ENCODE measurements at regions not wholly inside any gene's neighbourhood (a gene's known extent, or its start where the extent isn't known, plus 50 kb on each side); places are given as distances from the start of the nearest gene placed in this dataset.

DNA sequence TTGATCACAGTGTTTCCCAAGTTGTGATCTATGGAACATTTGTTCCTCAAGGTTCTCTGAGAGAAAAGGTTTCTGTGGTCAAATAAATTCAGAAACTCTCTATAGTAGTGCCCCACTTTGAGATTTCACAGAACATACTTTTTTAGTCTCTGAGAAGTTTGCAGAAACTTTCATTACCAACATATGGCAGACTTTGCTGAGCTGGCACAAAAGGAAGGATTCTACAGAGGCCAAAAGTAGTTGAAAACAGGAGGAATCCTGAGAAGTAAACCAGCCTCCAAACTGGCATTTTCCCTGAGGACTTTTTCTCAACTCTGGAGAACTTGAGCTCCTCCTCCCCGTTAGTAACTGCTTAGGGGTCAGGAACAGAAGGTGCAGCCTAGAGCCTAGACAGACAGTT lies 117.8 kb upstream of the ESX1 start:
- intact Hi-C loops (cut with micrococcal nuclease), result no loop called here
- no peak for FAIRE-seq
- CTCF ChIA-PET (ENCODE audit: low intra/inter-chr PET ratio), result no interaction called here

More for the DNA sequence above, 117.8 kb upstream of the ESX1 start:
- Histone ChIP-seq H3K4me1 (replicated peaks in 1 of 2; ENCODE audit: control insufficient read depth in 2 of 2, insufficient read depth in 2 of 2, low read length in 2 of 2) (no peaks in the 10 kb centered on the region), H3K79me2 (ENCODE audit: control insufficient read depth, insufficient read depth, low read length) (no peaks in the 10 kb centered on the region), H3K9me1 (ENCODE audit: control insufficient read depth, insufficient read depth, low read length) (no peaks in the 10 kb centered on the region), H3K36me3 (ENCODE audit: control insufficient read depth, insufficient read depth, low read length) (no peaks in the 10 kb centered on the region), H3K4me2 (ENCODE audit: insufficient read depth, low read length) (no peak overlapping the region), H3K27ac (ENCODE audit: extremely low read depth, low read depth, low read length) (no peak overlapping the region), H3K9ac (ENCODE audit: insufficient read depth in 1 of 2, low read depth in 2 of 2, low read length in 2 of 2) (no peak overlapping the region), H4K20me1 (replicated peaks; ENCODE audit: control insufficient read depth, insufficient read depth, low read length) (no peaks in the 10 kb centered on the region), H2AFZ (ENCODE audit: low read depth, low read length) (no peak overlapping the region), H3K27me3 (ENCODE audit: control insufficient read depth in 2 of 2, insufficient read depth in 2 of 2, low read length in 2 of 2) (no peaks in the 10 kb centered on the region), H3K9me3 (replicated peaks; ENCODE audit: control insufficient read depth, insufficient read depth, low read depth, low read length) (no peaks in the 10 kb centered on the region), H3K4me3 (no peak overlapping the region)
- DNase-seq (ENCODE audit: extremely low read depth in 1 of 4, low spot score in 3 of 4) (no peak), ATAC-seq (no peak)
- in situ Hi-C loops (cut with MboI), result no loop called here
- no TSS peak for BruUV-seq (replicated peaks)
- TF ChIP-seq SMAD2 (IDR thresholded peaks at IDR 0.05; ENCODE audit: low read depth, low read length), result no peak
- no peak for TF ChIP-seq OTX1 (CRISPR knock-in tag; IDR thresholded peaks at IDR 0.05)
- no peak for TF ChIP-seq ILF3 (IDR thresholded peaks at IDR 0.05; ENCODE audit: borderline replicate concordance)
- TF ChIP-seq, protein P1, sequence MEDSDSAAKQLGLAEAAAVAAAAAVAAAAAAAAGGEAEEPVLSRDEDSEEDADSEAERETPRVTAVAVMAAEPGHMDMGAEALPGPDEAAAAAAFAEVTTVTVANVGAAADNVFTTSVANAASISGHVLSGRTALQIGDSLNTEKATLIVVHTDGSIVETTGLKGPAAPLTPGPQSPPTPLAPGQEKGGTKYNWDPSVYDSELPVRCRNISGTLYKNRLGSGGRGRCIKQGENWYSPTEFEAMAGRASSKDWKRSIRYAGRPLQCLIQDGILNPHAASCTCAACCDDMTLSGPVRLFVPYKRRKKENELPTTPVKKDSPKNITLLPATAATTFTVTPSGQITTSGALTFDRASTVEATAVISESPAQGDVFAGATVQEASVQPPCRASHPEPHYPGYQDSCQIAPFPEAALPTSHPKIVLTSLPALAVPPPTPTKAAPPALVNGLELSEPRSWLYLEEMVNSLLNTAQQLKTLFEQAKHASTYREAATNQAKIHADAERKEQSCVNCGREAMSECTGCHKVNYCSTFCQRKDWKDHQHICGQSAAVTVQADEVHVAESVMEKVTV (CRISPR knock-in tag; IDR thresholded peaks at IDR 0.05), result no peak
- no peak for TF ChIP-seq CBX3 (IDR thresholded peaks at IDR 0.05; ENCODE audit: borderline replicate concordance in 1 of 2, low read length in 2 of 2)
- no peak for TF ChIP-seq RBBP5 (IDR thresholded peaks at IDR 0.05; ENCODE audit: borderline replicate concordance, insufficient read depth, low read length, poor library complexity, severe bottlenecking)
- TF ChIP-seq ZSCAN29 (IDR thresholded peaks at IDR 0.05), result no peak
- no peak for TF ChIP-seq ZNF436 (CRISPR knock-in tag; IDR thresholded peaks at IDR 0.05)
- TF ChIP-seq NFIX (CRISPR knock-in tag; IDR thresholded peaks at IDR 0.05; ENCODE audit: low read depth), result no peak
- no peak for TF ChIP-seq ZNF282 (CRISPR knock-in tag; IDR thresholded peaks at IDR 0.05)
- no peak for TF ChIP-seq POLR2A (conservative IDR thresholded peaks at IDR 0.05)
- TF ChIP-seq ZNF174 (CRISPR knock-in tag; IDR thresholded peaks at IDR 0.05), result no peak
- TF ChIP-seq, protein P2, sequence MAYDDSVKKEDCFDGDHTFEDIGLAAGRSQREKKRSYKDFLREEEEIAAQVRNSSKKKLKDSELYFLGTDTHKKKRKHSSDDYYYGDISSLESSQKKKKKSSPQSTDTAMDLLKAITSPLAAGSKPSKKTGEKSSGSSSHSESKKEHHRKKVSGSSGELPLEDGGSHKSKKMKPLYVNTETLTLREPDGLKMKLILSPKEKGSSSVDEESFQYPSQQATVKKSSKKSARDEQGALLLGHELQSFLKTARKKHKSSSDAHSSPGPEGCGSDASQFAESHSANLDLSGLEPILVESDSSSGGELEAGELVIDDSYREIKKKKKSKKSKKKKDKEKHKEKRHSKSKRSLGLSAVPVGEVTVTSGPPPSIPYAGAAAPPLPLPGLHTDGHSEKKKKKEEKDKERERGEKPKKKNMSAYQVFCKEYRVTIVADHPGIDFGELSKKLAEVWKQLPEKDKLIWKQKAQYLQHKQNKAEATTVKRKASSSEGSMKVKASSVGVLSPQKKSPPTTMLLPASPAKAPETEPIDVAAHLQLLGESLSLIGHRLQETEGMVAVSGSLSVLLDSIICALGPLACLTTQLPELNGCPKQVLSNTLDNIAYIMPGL (CRISPR knock-in tag; IDR thresholded peaks at IDR 0.05), result no peak
- TF ChIP-seq DDX20 (tag; IDR thresholded peaks at IDR 0.05; ENCODE audit: low read depth), result no peak
- TF ChIP-seq XRCC5 (IDR thresholded peaks at IDR 0.05; ENCODE audit: low read depth, low read length), result no peak
- TF ChIP-seq DPF2 (IDR thresholded peaks at IDR 0.05), result no peak
- TF ChIP-seq, protein P3, sequence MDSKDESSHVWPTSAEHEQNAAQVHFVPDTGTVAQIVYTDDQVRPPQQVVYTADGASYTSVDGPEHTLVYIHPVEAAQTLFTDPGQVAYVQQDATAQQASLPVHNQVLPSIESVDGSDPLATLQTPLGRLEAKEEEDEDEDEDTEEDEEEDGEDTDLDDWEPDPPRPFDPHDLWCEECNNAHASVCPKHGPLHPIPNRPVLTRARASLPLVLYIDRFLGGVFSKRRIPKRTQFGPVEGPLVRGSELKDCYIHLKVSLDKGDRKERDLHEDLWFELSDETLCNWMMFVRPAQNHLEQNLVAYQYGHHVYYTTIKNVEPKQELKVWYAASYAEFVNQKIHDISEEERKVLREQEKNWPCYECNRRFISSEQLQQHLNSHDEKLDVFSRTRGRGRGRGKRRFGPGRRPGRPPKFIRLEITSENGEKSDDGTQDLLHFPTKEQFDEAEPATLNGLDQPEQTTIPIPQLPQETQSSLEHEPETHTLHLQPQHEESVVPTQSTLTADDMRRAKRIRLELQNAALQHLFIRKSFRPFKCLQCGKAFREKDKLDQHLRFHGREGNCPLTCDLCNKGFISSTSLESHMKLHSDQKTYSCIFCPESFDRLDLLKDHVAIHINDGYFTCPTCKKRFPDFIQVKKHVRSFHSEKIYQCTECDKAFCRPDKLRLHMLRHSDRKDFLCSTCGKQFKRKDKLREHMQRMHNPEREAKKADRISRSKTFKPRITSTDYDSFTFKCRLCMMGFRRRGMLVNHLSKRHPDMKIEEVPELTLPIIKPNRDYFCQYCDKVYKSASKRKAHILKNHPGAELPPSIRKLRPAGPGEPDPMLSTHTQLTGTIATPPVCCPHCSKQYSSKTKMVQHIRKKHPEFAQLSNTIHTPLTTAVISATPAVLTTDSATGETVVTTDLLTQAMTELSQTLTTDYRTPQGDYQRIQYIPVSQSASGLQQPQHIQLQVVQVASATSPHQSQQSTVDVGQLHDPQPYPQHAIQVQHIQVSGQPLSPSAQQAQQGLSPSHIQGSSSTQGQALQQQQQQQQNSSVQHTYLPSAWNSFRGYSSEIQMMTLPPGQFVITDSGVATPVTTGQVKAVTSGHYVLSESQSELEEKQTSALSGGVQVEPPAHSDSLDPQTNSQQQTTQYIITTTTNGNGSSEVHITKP (IDR thresholded peaks at IDR 0.05; ENCODE audit: partially characterized antibody), result no peak
- POLR2A ChIA-PET, result interaction anchor here (0.6 kb wide), 2 partner anchors 12 to 55 kb away, joined by 3 read pairs; no protein-coding TSS in a partner anchor
- 0% methylated on average over 1 of the region's 1 CpG for WGBS (ENCODE audit: insufficient coverage, low coverage, missing lambda C conversion rate)

All from K562 (cell line).